ENCODE measurements at regions not wholly inside any gene's neighbourhood (a gene's known extent, or its start where the extent isn't known, plus 50 kb on each side); places are given as distances from the start of the nearest gene placed in this dataset.
"Not testable (repeated sequence)": the region's sequence is repeated elsewhere in the genome, so short reads cannot be mapped to it uniquely, and the experiment has no call there.

DNA sequence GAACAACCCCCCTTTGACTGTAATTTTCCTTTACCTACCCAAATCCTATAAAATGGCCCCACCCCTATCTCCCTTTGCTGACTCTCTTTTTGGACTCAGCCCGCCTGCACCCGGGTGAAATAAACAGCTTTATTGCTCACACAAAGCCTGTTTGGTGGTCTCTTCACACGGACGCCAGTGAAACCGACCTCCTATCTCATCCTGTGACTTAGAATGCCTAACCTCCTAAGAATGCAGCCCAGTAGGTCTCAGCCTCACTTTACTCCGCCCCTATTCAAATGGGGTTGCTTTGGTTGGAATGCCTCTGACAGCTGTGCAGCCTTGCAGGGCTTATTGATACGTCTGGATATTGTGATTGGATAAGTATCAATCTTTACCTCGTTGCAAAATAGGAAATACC, 243.8 kb upstream of the PROK2 start:
- not testable (repeated sequence) for H2BK15ac ChIP-seq (ENCODE audit: low read length); H3K18ac ChIP-seq (ENCODE audit: extremely low read depth, low read length); H4K91ac ChIP-seq (replicated peaks; ENCODE audit: insufficient read length, low read length); H3K4ac ChIP-seq (replicated peaks; ENCODE audit: insufficient read length, low read depth, low read length); H3K9ac ChIP-seq (replicated peaks in 1 of 4; ENCODE audit: extremely low read depth in 1 of 4, low read depth in 3 of 4, low read length in 3 of 4); H3K79me2 ChIP-seq (ENCODE audit: control insufficient read depth in 1 of 2, insufficient read depth in 2 of 2, low read length in 2 of 2); H3K23ac ChIP-seq (ENCODE audit: insufficient read length); H3K4me1 ChIP-seq (replicated peaks in 1 of 4; ENCODE audit: control insufficient read depth in 3 of 4, insufficient read depth in 4 of 4, low read length in 3 of 4); H3K36me3 ChIP-seq (ENCODE audit: control insufficient read depth in 2 of 4, insufficient read depth in 4 of 4, low read length in 3 of 4); H2BK12ac ChIP-seq (ENCODE audit: low read depth, low read length); H3K23me2 ChIP-seq (ENCODE audit: low read depth, low read length); H4K8ac ChIP-seq (ENCODE audit: extremely low read depth, insufficient read depth, low read length); H2AFZ ChIP-seq (ENCODE audit: low read length); H4K5ac ChIP-seq (ENCODE audit: insufficient read length, low read depth, low read length); H3K27me3 ChIP-seq (replicated peaks in 1 of 4; ENCODE audit: control insufficient read depth in 3 of 4, extremely low read depth in 1 of 4, insufficient read depth in 3 of 4, low read length in 3 of 4); H3K56ac ChIP-seq (replicated peaks; ENCODE audit: insufficient read length, low read depth, low read length); H3K79me1 ChIP-seq (ENCODE audit: low read depth, low read length); H2AK5ac ChIP-seq (ENCODE audit: low read depth, low read length); H3K14ac ChIP-seq (ENCODE audit: insufficient read length); H4K20me1 ChIP-seq (replicated peaks in 1 of 2; ENCODE audit: control insufficient read depth in 1 of 2, insufficient read depth in 2 of 2, low read length in 2 of 2); H3K9me3 ChIP-seq (ENCODE audit: insufficient read depth in 2 of 2, low read depth in 1 of 2, low read length in 1 of 2)
- peak overlapping the region; percentile 42 to 44; a peak in 3 of 4 replicates for H3K4me2 ChIP-seq (ENCODE audit: insufficient read depth in 1 of 2, low read depth in 2 of 2, low read length in 2 of 2)
- WGBS, 2 experiments (ENCODE audit: extremely low coverage in 1 of 2, insufficient coverage in 1 of 2, insufficient read length in 1 of 2, insufficient replicate concordance in 2 of 2, low coverage in 1 of 2, low lambda C conversion rate in 2 of 2, missing lambda C conversion rate in 1 of 2), result 4% methylated on average over 8 of the region's 8 CpGs; no CpG with 5 or more reads in 1 of the 2 experiments
- H2BK5ac ChIP-seq (ENCODE audit: low read depth, low read length), result peak overlapping the region; percentile 71; the same call in 1 of the 2 replicates
- peak; percentile 46 to 66 for DNase-seq (ENCODE audit: low read depth in 1 of 2, low spot score in 2 of 2)
- TF ChIP-seq SP1 (IDR thresholded peaks at IDR 0.05; ENCODE audit: low read depth, low read length), result 0 out of 2 replicates have a peak, but pooled peaks have one; percentile 33
- peak; percentile 83 for TF ChIP-seq POLR2AphosphoS5 (IDR thresholded peaks at IDR 0.05; ENCODE audit: low read depth, low read length)
- TF ChIP-seq TBP (IDR thresholded peaks at IDR 0.05; ENCODE audit: low read depth, low read length), result peak; percentile 69; the same call in 1 of the 2 replicates
- peak; percentile 75 for TF ChIP-seq TAF1 (IDR thresholded peaks at IDR 0.05; ENCODE audit: low read depth, low read length)
- TF ChIP-seq RAD21 (IDR thresholded peaks at IDR 0.05 in 1 of 2, conservative IDR thresholded peaks at IDR 0.05 in 1 of 2; ENCODE audit: low read depth in 2 of 2, low read length in 2 of 2), result peak in 1 of 2 experiments; percentile 3; a peak in 1 of 4 replicates
- peak; percentile 52 to 73 for TF ChIP-seq POLR2A (IDR thresholded peaks at IDR 0.05; ENCODE audit: control extremely low read depth in 1 of 2, low read depth in 2 of 2, low read length in 2 of 2)
- peak; percentile 95 for TF ChIP-seq TEAD4 (IDR thresholded peaks at IDR 0.05; ENCODE audit: low read depth, low read length)
- TF ChIP-seq ASH2L (IDR thresholded peaks at IDR 0.05; ENCODE audit: low read length), result peak; percentile 55
- TF ChIP-seq TCF12 (IDR thresholded peaks at IDR 0.05; ENCODE audit: low read depth, low read length), result 0 out of 2 replicates have a peak, but pooled peaks have one; percentile 33
- peak; percentile 91 for FAIRE-seq
- peak overlapping the region; percentile 77 for H3K27ac ChIP-seq (ENCODE audit: low read depth, low read length)
- ChIA-PET CTCF (ENCODE audit: partially characterized antibody) (interaction anchor here (0.6 to 1.4 kb wide), 3 partner anchors 12 to 69 kb away, joined by 3 to 6 read pairs (median 4); no protein-coding TSS in a partner anchor), POLR2A (ENCODE audit: partially characterized antibody) (interaction anchor here (0.6 to 3.1 kb wide), 4 partner anchors 19 to 72 kb away, joined by 3 to 15 read pairs (median 3); no protein-coding TSS in a partner anchor)
- peak overlapping the region; percentile 92 for H2BK120ac ChIP-seq (replicated peaks; ENCODE audit: low read depth, low read length)
- peak overlapping the region; percentile 13; the same call in 1 of the 2 replicates for H2BK20ac ChIP-seq (ENCODE audit: low read length)
- H3K4me3 ChIP-seq (ENCODE audit: extremely low read depth in 1 of 4, insufficient read depth in 2 of 4, low read depth in 3 of 4, low read length in 4 of 4), result peak overlapping the region in 1 of 4 experiments; percentile 31; a peak in 1 of 8 replicates

Measured in H1 (cell line).